B cell (primary cell): ENCODE measurements at regions not wholly inside any gene's neighbourhood (a gene's known extent, or its start where the extent isn't known, plus 50 kb on each side); places are given as distances from the start of the nearest gene placed in this dataset.

Experiments
- ATAC-seq: fragments of 200-7000 bp; cut with Tn5 transposase; one replicate; pipeline ENCODE4 v1.10.0; 2021; ENCODE audit warnings: low read depth, mild to moderate bottlenecking, moderate number of reproducible peaks, moderate library complexity
- CTCF ChIA-PET: fragments of 350-600 bp; sonication (Branson Sonifier 250); formaldehyde crosslinking; loops from one replicate; lab custom pipeline; 2021; ENCODE audit warnings: antibody characterized with exemption, inconsistent platforms; lab: Charles Lee
- POLR2A ChIA-PET: fragments of 350-600 bp; sonication (Branson Sonifier 250); formaldehyde crosslinking; loops from one replicate; lab custom pipeline; 2021; ENCODE audit warnings: antibody characterized with exemption; lab: Charles Lee
- DNase-seq: peaks from one replicate; pipeline ENCODE4 v3.0.0; 2013
- H2AFZ ChIP-seq: 2 replicates; pipeline ENCODE4 v1.6.1; 2012; ENCODE audit warnings: mild to moderate bottlenecking, low read depth, low read length; ENCODE audit not compliant: insufficient read depth, poor library complexity, severe bottlenecking
- H3K27ac ChIP-seq, 2 donors: 1 replicate in 1 of 2; 2 replicates in 1 of 2; pipeline ENCODE4 v1.5.1; 2012 to 2013; ENCODE audit warnings: low read length in 2 of 2, mild to moderate bottlenecking in 2 of 2, moderate library complexity in 1 of 2
- H3K27me3 ChIP-seq, 4 experiments: fragments of 200-600 bp in 1 of 4; sonication (generic) in 1 of 4; replicated peaks in 1 of 4; 1 replicate in 2 of 4; 2 replicates in 2 of 4; pipeline versions ENCODE4 v1.6.1 to v1.7.0; 2013 to 2016; ENCODE audit warnings: low read length in 3 of 4, mild to moderate bottlenecking in 2 of 4, mixed read lengths in 1 of 4, moderate library complexity in 1 of 4; ENCODE audit not compliant: insufficient read depth in 4 of 4, control insufficient read depth in 3 of 4; ENCODE audit errors: control extremely low read depth in 1 of 4
- H3K36me3 ChIP-seq, 2 experiments: replicated peaks in 1 of 2; 1 replicate in 1 of 2; 2 replicates in 1 of 2; pipeline versions ENCODE4 v1.6.1 to v1.7.1; 2013; ENCODE audit warnings: low read length in 1 of 2; ENCODE audit not compliant: insufficient read depth in 2 of 2, control insufficient read depth in 1 of 2; ENCODE audit errors: control extremely low read depth in 1 of 2, extremely low read depth in 1 of 2
- H3K4me1 ChIP-seq, 2 donors: fragments of 200-600 bp in 1 of 2; sonication (generic) in 1 of 2; 1 replicate in 1 of 2; 2 replicates in 1 of 2; pipeline versions ENCODE4 v1.5.1 to v1.6.1; 2013 to 2017; ENCODE audit warnings: low read length in 2 of 2; ENCODE audit not compliant: control insufficient read depth in 2 of 2, insufficient read depth in 2 of 2
- H3K4me2 ChIP-seq: replicated peaks from 2 replicates; pipeline ENCODE3; 2012; ENCODE audit warnings: mild to moderate bottlenecking, low read depth, low read length; ENCODE audit not compliant: poor library complexity, severe bottlenecking
- H3K4me3 ChIP-seq, 5 experiments: fragments of 200-600 bp in 1 of 5; sonication (generic) in 1 of 5; 1 replicate in 3 of 5; 2 replicates in 2 of 5; pipeline versions ENCODE4 v1.5.1 to v1.7.0; 2011 to 2016; ENCODE audit warnings: low read length in 4 of 5, mild to moderate bottlenecking in 4 of 5, low read depth in 2 of 5, control low read depth in 1 of 5, moderate library complexity in 1 of 5; ENCODE audit not compliant: insufficient read depth in 1 of 5; ENCODE audit errors: control extremely low read depth in 1 of 5, extremely low read depth in 1 of 5
- H3K79me2 ChIP-seq: fragments of 200-600 bp; sonication (generic); one replicate; pipeline ENCODE4 v1.6.0; 2016; ENCODE audit warnings: low read length; ENCODE audit not compliant: control insufficient read depth, insufficient read depth
- H3K9ac ChIP-seq: fragments of 200-600 bp; sonication (generic); 2 replicates; pipeline ENCODE4 v1.6.1; 2017; ENCODE audit warnings: mild to moderate bottlenecking, low read length, moderate library complexity
- H3K9me3 ChIP-seq, 3 donors: one replicate each; pipeline versions ENCODE4 v1.6.1 to v1.7.1; 2013; ENCODE audit warnings: low read length in 2 of 3; ENCODE audit not compliant: control insufficient read depth in 2 of 3, insufficient read depth in 1 of 3; ENCODE audit errors: control extremely low read depth in 1 of 3
- H4K20me1 ChIP-seq: 2 replicates; pipeline ENCODE4 v1.6.0; 2012; ENCODE audit warnings: mild to moderate bottlenecking, low read length; ENCODE audit not compliant: insufficient read depth, control insufficient read depth, poor library complexity, severe bottlenecking
- H3K27ac Mint-ChIP-seq: one replicate; pipeline ENCODE4 v1.8.0; 2021; ENCODE audit warnings: mixed read lengths
- H3K27me3 Mint-ChIP-seq: one replicate; pipeline ENCODE4 v1.8.0; 2021; ENCODE audit warnings: mixed read lengths
- H3K4me1 Mint-ChIP-seq: one replicate; pipeline ENCODE4 v1.8.0; 2021; ENCODE audit warnings: mixed read lengths
- H3K4me3 Mint-ChIP-seq: one replicate; pipeline ENCODE4 v1.8.0; 2021; ENCODE audit warnings: mixed read lengths
- H3K9me3 Mint-ChIP-seq: one replicate; pipeline ENCODE4 v1.8.0; 2022; ENCODE audit warnings: mixed read lengths; ENCODE audit not compliant: insufficient read depth
- CTCF ChIP-seq: fragments of 200-600 bp; IDR thresholded peaks from one replicate; pipeline ENCODE4 v1.8.0; 2022; ENCODE audit warnings: antibody characterized with exemption, mild to moderate bottlenecking
- EZH2 ChIP-seq: IDR thresholded peaks from 2 replicates; pipeline ENCODE4 v1.6.1; 2012; ENCODE audit warnings: borderline replicate concordance, low read depth, mild to moderate bottlenecking, moderate library complexity, low read length; ENCODE audit not compliant: insufficient read depth, poor library complexity, severe bottlenecking
- WGBS: methylation state at CpG from one replicate; pipeline ENCODE4 v1.1.5; 2013; ENCODE audit warnings: missing lambda C conversion rate; ENCODE audit not compliant: insufficient coverage; 5-methylcytosine and 5-hydroxymethylcytosine counted together
- intact Hi-C: fragments of 100-400 bp; cut with micrococcal nuclease; formaldehyde crosslinking; loops from one replicate; pipeline ENCODE4 v1.10.0; 2022

- Histone ChIP-seq H3K36me3 (no peaks in the 10 kb centered on the region), H4K20me1 (no peaks in the 10 kb centered on the region), H3K9me3 (no peaks in the 10 kb centered on the region), H3K27ac (no peak overlapping the region), H3K27me3 (peaks cover 0 to under 1% (median 0%) of the 10 kb centered on the region in 4 experiments), H3K4me1 (no peaks in the 10 kb centered on the region), H3K79me2 (no peaks in the 10 kb centered on the region), H3K4me2 (no peak overlapping the region), H3K9ac (no peak overlapping the region), H3K4me3 (no peak overlapping the region), H2AFZ (no peak overlapping the region)
- ChIA-PET CTCF (no interaction called here), POLR2A (no interaction called here)
- ATAC-seq (no peak), DNase-seq (no peak)
- H3K9me3 Mint-ChIP-seq = no peaks in the 10 kb centered on the region
- no peak overlapping the region for H3K27ac Mint-ChIP-seq
- H3K27me3 Mint-ChIP-seq = peaks cover 3% of the 10 kb centered on the region
- no peaks in the 10 kb centered on the region for H3K4me1 Mint-ChIP-seq
- H3K4me3 Mint-ChIP-seq = no peak overlapping the region
- 76% methylated on average over 2 of the region's 6 CpGs for WGBS
- intact Hi-C loops = no loop called here
- TF ChIP-seq CTCF (no peak), EZH2 (no peak)
Observed at GRCh38 chr16:13550254-13550653, 369.7 kb upstream of the ERCC4 start.

- no peak overlapping the region for H3K4me3 Mint-ChIP-seq
- Histone ChIP-seq H3K27me3 (peaks cover 0 to 4% (median 0%) of the 10 kb centered on the region in 4 experiments), H3K36me3 (no peaks in the 10 kb centered on the region), H3K27ac (no peak overlapping the region), H3K9me3 (peaks cover 0 to 2% (median 0%) of the 10 kb centered on the region in 3 donors), H4K20me1 (no peaks in the 10 kb centered on the region), H3K79me2 (no peaks in the 10 kb centered on the region), H3K4me1 (no peaks in the 10 kb centered on the region), H3K4me2 (no peak overlapping the region), H3K9ac (no peak overlapping the region), H2AFZ (no peak overlapping the region), H3K4me3 (no peak overlapping the region)
- POLR2A ChIA-PET = no interaction called here
- CTCF ChIA-PET = no interaction called here
- H3K4me1 Mint-ChIP-seq = no peaks in the 10 kb centered on the region
- H3K27me3 Mint-ChIP-seq = peaks cover 3% of the 10 kb centered on the region
- no peaks in the 10 kb centered on the region for H3K9me3 Mint-ChIP-seq
- ATAC-seq = no peak
- DNase-seq = no peak
- WGBS = 63% methylated on average over 10 of the region's 15 CpGs
- intact Hi-C loops = no loop called here
- TF ChIP-seq EZH2 (no peak), CTCF (no peak)
- no peak overlapping the region for H3K27ac Mint-ChIP-seq
Observed at GRCh38 chr16:13552062-13552959, 367.6 kb upstream of the ERCC4 start.
